ENCODE measurements at regions not wholly inside any gene's neighbourhood (a gene's known extent, or its start where the extent isn't known, plus 50 kb on each side); places are given as distances from the start of the nearest gene placed in this dataset.

DNA sequence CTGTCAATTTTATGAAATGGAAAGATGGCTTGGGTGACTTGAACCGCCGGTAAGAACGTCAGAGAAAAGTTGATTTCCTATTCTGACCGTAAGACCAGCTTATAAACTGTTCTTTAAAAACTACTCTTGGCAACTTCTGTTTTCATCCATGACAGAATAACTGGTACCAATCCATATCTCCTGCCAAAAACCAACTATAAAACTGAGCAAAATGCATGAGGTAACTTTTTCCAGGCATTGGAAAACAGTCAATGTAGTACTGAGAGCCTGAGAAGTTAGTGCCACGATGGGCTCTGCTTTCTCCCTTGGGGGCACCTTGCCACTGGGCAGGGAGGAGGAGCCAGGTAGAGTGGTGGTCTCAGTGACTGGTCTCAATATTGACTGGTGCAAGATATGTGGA lies 615.2 kb upstream of the TBL1XR1 start:
- TF ChIP-seq, protein P1, sequence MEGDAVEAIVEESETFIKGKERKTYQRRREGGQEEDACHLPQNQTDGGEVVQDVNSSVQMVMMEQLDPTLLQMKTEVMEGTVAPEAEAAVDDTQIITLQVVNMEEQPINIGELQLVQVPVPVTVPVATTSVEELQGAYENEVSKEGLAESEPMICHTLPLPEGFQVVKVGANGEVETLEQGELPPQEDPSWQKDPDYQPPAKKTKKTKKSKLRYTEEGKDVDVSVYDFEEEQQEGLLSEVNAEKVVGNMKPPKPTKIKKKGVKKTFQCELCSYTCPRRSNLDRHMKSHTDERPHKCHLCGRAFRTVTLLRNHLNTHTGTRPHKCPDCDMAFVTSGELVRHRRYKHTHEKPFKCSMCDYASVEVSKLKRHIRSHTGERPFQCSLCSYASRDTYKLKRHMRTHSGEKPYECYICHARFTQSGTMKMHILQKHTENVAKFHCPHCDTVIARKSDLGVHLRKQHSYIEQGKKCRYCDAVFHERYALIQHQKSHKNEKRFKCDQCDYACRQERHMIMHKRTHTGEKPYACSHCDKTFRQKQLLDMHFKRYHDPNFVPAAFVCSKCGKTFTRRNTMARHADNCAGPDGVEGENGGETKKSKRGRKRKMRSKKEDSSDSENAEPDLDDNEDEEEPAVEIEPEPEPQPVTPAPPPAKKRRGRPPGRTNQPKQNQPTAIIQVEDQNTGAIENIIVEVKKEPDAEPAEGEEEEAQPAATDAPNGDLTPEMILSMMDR (conservative IDR thresholded peaks at IDR 0.05): no peak
- no peak for TF ChIP-seq ZFX (IDR thresholded peaks at IDR 0.05)

All from C4-2B (cell line).